Kidney (tissue), 13 donors: ENCODE measurements at regions not wholly inside any gene's neighbourhood (a gene's known extent, or its start where the extent isn't known, plus 50 kb on each side); places are given as distances from the start of the nearest gene placed in this dataset.
A peak's percentile ranks its signal among the peaks of the same experiment; 100 is the strongest.
"Not testable (repeated sequence)": the region's sequence is repeated elsewhere in the genome, so short reads cannot be mapped to it uniquely, and the experiment has no call there.

Experiments used
- DNase-seq, 5 donors: peaks; one replicate each; pipeline ENCODE4 v3.0.0-alpha.2; 2013 to 2020
- FAIRE-seq: peaks from 2 replicates; lab custom pipeline; 2012; peaks lifted over from hg19 to GRCh38; lab: Jason Lieb, UNC
- H3K27ac ChIP-seq, 2 donors: one replicate each; pipeline ENCODE4 v1.7.0; 2013; ENCODE audit warnings: low read depth in 2 of 2, low read length in 2 of 2, inconsistent platforms in 1 of 2
- H3K27me3 ChIP-seq: one replicate; pipeline ENCODE4 v1.7.1; 2013; ENCODE audit warnings: low read length, inconsistent platforms; ENCODE audit not compliant: control insufficient read depth, insufficient read depth
- H3K36me3 ChIP-seq, 3 donors: one replicate each; pipeline versions ENCODE4 v1.7.0 to v1.7.1; 2013; ENCODE audit warnings: low read length in 3 of 3, control low read depth in 1 of 3, inconsistent platforms in 1 of 3; ENCODE audit not compliant: insufficient read depth in 3 of 3, control insufficient read depth in 2 of 3
- H3K4me1 ChIP-seq, 3 donors: one replicate each; pipeline versions ENCODE4 v1.7.0 to v1.7.1; 2013; ENCODE audit warnings: low read length in 3 of 3, inconsistent platforms in 1 of 3, low read depth in 1 of 3; ENCODE audit not compliant: control insufficient read depth in 2 of 3, insufficient read depth in 2 of 3
- H3K4me3 ChIP-seq, 3 donors: one replicate each; pipeline versions ENCODE4 v1.7.0 to v1.8.1; 2013; ENCODE audit warnings: low read length in 3 of 3, control low read depth in 1 of 3, inconsistent platforms in 1 of 3
- H3K9ac ChIP-seq, 3 donors: one replicate each; pipeline versions ENCODE4 v1.7.0 to v1.7.1; 2013; ENCODE audit warnings: low read length in 3 of 3, control low read depth in 1 of 3, inconsistent platforms in 1 of 3
- H3K9me3 ChIP-seq, 3 donors: one replicate each; pipeline versions ENCODE4 v1.7.0 to v1.7.1; 2013; ENCODE audit warnings: low read length in 3 of 3, control low read depth in 1 of 3, inconsistent platforms in 1 of 3; ENCODE audit not compliant: control insufficient read depth in 2 of 3, insufficient read depth in 1 of 3
- intact Hi-C: fragments of 100-400 bp; cut with DNase I; formaldehyde crosslinking; loops from one replicate; pipeline ENCODE4 v1.11.1; 2022
- TF ChIP-seq, protein P1 (sequence below): IDR thresholded peaks from 3 replicates; pipeline ENCODE4 v1.5.1; 2012; ENCODE audit warnings: mild to moderate bottlenecking, moderate library complexity, borderline replicate concordance; ENCODE audit not compliant: insufficient read depth; ENCODE audit errors: extremely low read depth
- donor health status: control.
- donor health status: control.
- donor health status: control.
- donor health status: control.
- donor health status: control.
- donor health status: DM: yes; HTN: yes; CAD: no.
- donor health status: Normal renal cell carcinoma (clear cell type).

DNA sequence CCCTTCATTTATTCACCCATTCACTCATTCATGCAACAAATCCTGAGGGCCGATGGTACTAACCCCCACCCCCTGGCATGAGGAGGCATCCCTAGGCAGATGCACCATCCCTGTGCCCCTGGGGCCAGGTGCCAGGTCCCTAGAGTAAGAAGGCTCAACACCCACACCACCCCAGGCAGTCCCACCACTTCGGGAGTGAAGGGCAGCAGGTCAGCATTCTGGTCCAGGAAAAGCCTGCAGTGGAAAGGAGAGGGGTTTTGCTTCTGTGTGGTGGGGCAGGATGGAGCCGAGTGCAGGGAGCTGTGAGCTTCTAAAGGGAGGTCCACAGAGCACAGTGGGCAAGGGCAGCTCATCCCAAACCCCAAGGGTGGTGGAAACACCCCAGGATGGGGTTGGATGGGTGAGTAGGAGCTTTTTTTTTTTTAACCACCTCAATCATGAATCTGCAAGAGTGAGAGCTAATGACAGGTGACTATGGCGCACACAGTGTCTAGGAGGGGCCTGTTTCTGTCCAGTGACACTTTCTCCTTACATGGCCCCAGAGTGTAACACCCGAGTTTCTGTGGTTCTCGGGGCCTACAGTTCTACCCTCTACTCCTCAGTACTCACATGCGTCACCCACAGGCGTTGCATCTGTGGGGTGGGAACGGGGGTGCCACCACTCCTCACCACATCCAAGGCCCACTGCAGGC, 414.3 kb downstream of the TMEM121 start:
- intact Hi-C loops = no loop called here
- Histone ChIP-seq H3K9me3 (peaks cover 0 to 10% (median 0%) of the 10 kb centered on the region in 3 donors), H3K36me3 (no peaks in the 10 kb centered on the region), H3K4me3 (no peak overlapping the region), H3K9ac (no peak overlapping the region), H3K27ac (no peak overlapping the region), H3K4me1 (no peaks in the 10 kb centered on the region), H3K27me3 (no peaks in the 10 kb centered on the region)
- FAIRE-seq = no peak
- TF ChIP-seq, protein P1, sequence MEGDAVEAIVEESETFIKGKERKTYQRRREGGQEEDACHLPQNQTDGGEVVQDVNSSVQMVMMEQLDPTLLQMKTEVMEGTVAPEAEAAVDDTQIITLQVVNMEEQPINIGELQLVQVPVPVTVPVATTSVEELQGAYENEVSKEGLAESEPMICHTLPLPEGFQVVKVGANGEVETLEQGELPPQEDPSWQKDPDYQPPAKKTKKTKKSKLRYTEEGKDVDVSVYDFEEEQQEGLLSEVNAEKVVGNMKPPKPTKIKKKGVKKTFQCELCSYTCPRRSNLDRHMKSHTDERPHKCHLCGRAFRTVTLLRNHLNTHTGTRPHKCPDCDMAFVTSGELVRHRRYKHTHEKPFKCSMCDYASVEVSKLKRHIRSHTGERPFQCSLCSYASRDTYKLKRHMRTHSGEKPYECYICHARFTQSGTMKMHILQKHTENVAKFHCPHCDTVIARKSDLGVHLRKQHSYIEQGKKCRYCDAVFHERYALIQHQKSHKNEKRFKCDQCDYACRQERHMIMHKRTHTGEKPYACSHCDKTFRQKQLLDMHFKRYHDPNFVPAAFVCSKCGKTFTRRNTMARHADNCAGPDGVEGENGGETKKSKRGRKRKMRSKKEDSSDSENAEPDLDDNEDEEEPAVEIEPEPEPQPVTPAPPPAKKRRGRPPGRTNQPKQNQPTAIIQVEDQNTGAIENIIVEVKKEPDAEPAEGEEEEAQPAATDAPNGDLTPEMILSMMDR = no peak
- no peak for DNase-seq

DNA sequence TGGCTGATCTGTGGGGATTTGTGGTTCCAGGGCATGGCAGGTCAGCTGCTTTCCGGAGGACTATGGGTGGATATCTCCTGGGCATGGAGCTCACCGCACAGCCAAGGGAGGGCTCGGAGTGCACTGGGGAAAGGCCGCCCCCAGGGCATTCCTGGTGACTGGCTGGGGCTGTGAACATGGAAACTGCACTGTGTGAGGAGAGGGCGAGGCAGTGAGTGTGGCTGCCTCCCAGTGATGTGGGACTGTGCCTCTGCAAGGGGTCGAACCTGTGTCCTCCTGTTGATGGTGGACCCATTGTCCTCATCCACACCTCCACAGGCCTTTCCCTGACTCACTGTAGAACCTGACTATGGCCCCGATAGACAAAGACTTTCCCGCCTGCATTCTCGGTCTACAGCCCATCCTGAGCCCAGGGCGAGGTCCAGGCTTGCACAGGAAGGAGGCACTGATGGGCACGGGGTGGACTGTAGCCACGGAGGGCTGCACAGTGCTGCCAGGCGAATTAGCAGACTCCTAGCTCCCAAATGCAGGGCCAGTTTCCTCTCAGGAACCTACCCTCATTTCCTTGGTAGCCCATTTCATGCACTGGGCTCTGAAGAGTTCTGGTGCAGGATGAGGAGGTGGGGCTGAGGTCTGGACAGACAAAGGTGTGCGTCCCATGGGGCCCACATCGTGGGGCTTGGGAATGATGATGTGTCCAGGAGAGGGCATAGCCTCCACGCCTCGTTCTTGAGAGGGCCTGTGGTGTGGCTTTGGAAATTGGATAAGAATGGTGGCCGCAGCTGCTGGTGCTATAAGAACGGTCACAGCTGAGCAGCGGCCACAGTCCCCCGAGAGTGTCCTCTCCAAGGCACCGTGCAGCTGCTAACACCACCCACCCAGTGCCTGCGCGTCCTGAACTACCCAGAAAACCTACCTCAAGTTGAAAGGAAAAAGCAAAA, 415.1 kb downstream of the TMEM121 start:
- intact Hi-C loops = no loop called here
- no peaks in the 10 kb centered on the region for H3K36me3 ChIP-seq
- TF ChIP-seq, protein P1 = no peak
- H3K4me3 ChIP-seq = no peak overlapping the region
- H3K4me1 ChIP-seq = no peaks in the 10 kb centered on the region
- H3K9ac ChIP-seq = no peak overlapping the region
- H3K9me3 ChIP-seq = peaks cover 0 to 10% (median 0%) of the 10 kb centered on the region in 3 donors
- H3K27me3 ChIP-seq = no peaks in the 10 kb centered on the region
- DNase-seq (peak in 1 of 5 donors; percentile 47), FAIRE-seq (no peak)
- H3K27ac ChIP-seq = no peak overlapping the region

DNA sequence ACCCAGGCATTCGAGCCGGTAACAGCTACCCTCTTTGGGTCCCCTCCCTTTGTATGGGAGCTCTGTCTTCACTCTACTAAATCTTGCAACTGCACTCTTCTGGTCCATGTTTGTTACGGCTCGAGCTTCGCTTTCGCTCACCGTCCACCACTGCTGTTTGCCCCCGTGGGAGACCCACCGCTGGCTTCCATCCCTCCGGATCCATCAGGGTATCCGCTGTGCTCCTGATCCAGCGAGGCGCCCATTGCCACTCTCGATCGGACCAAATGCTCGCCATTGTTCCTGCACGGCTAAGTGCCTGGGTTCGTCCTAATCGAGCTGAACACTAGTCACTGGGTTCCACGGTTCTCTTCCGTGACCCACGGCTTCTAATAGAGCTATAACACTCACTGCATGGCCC, 416.3 kb downstream of the TMEM121 start:
- H3K27ac ChIP-seq, FAIRE-seq, H3K27me3 ChIP-seq, H3K4me1 ChIP-seq, H3K36me3 ChIP-seq, H3K4me3 ChIP-seq, intact Hi-C loops, H3K9ac ChIP-seq, H3K9me3 ChIP-seq: not testable (repeated sequence)
- peak in 1 of 5 donors; percentile 55 for DNase-seq
